CD14-positive monocyte (primary cell): ENCODE measurements at regions not wholly inside any gene's neighbourhood (a gene's known extent, or its start where the extent isn't known, plus 50 kb on each side); places are given as distances from the start of the nearest gene placed in this dataset.

Experiments
- DNase-seq, 3 donors: peaks; one replicate each; pipeline ENCODE4 v3.0.0-alpha.2; 2011 to 2022
- H2AFZ ChIP-seq: 2 replicates; pipeline ENCODE4 v1.6.0; 2012; ENCODE audit warnings: mild to moderate bottlenecking, low read depth, low read length, inconsistent platforms; ENCODE audit not compliant: insufficient read depth, poor library complexity, severe bottlenecking
- H3K27ac ChIP-seq, 2 donors: 1 replicate in 1 of 2; 2 replicates in 1 of 2; pipeline ENCODE4 v1.5.1; 2012 to 2013; ENCODE audit warnings: low read length in 2 of 2, control low read depth in 1 of 2, inconsistent platforms in 1 of 2, low read depth in 1 of 2, mild to moderate bottlenecking in 1 of 2
- H3K27me3 ChIP-seq, 2 donors: one replicate each; pipeline versions ENCODE4 v1.6.0 to v1.6.1; 2011 to 2013; ENCODE audit warnings: low read length in 2 of 2; ENCODE audit not compliant: control insufficient read depth in 2 of 2, insufficient read depth in 2 of 2
- H3K36me3 ChIP-seq, 2 donors: replicated peaks in 1 of 2; 1 replicate in 1 of 2; 2 replicates in 1 of 2; pipeline versions ENCODE4 v1.5.1 to v1.6.1; 2012 to 2013; ENCODE audit warnings: low read length in 2 of 2, control low read depth in 1 of 2, inconsistent platforms in 1 of 2, mild to moderate bottlenecking in 1 of 2; ENCODE audit not compliant: insufficient read depth in 2 of 2, control insufficient read depth in 1 of 2
- H3K4me1 ChIP-seq, 2 donors: 1 replicate in 1 of 2; 2 replicates in 1 of 2; pipeline versions ENCODE4 v1.5.1 to v1.6.1; 2012 to 2013; ENCODE audit warnings: low read length in 2 of 2, control low read depth in 1 of 2, inconsistent platforms in 1 of 2, mild to moderate bottlenecking in 1 of 2, moderate library complexity in 1 of 2; ENCODE audit not compliant: insufficient read depth in 2 of 2, control insufficient read depth in 1 of 2
- H3K4me2 ChIP-seq: replicated peaks from 2 replicates; pipeline ENCODE3; 2012; ENCODE audit warnings: low read length, moderate library complexity, mild to moderate bottlenecking; ENCODE audit not compliant: poor library complexity, severe bottlenecking; ENCODE audit errors: extremely low read depth
- H3K4me3 ChIP-seq, 3 experiments: fragments of 200-600 bp in 1 of 3; sonication (generic) in 1 of 3; replicated peaks in 1 of 3; 1 replicate in 2 of 3; 2 replicates in 1 of 3; pipeline ENCODE4 v1.5.1; 2011 to 2013; ENCODE audit warnings: low read length in 3 of 3, mild to moderate bottlenecking in 3 of 3, control low read depth in 2 of 3, low read depth in 2 of 3, inconsistent platforms in 1 of 3, moderate library complexity in 1 of 3
- H3K79me2 ChIP-seq: 2 replicates; pipeline ENCODE4 v1.6.0; 2012; ENCODE audit warnings: mild to moderate bottlenecking, control low read depth, inconsistent platforms, low read length, moderate library complexity; ENCODE audit not compliant: insufficient read depth
- H3K9ac ChIP-seq: 2 replicates; pipeline ENCODE4 v1.6.0; 2017; ENCODE audit warnings: low read length, mild to moderate bottlenecking; ENCODE audit not compliant: insufficient read depth, poor library complexity, severe bottlenecking
- H3K9me3 ChIP-seq, 2 donors: replicated peaks in 1 of 2; 1 replicate in 1 of 2; 2 replicates in 1 of 2; pipeline versions ENCODE4 v1.5.1 to v1.6.1; 2012 to 2013; ENCODE audit warnings: low read length in 2 of 2, control low read depth in 1 of 2; ENCODE audit not compliant: control insufficient read depth in 1 of 2, insufficient read depth in 1 of 2
- H4K20me1 ChIP-seq: 2 replicates; pipeline ENCODE4 v1.6.0; 2012; ENCODE audit warnings: mild to moderate bottlenecking, low read length, control low read depth, moderate library complexity; ENCODE audit not compliant: insufficient read depth
- H3K27ac Mint-ChIP-seq, 7 donors: one replicate each; pipeline ENCODE4 v1.8.0; 2020; ENCODE audit warnings: mild to moderate bottlenecking in 7 of 7, mixed read lengths in 7 of 7, moderate library complexity in 6 of 7, inconsistent platforms in 2 of 7
- H3K27me3 Mint-ChIP-seq, 3 donors: one replicate each; pipeline ENCODE4 v1.8.0; 2021 to 2022; ENCODE audit warnings: low read depth in 3 of 3, mild to moderate bottlenecking in 3 of 3, mixed read lengths in 3 of 3, moderate library complexity in 3 of 3, inconsistent platforms in 1 of 3
- H3K36me3 Mint-ChIP-seq, 2 donors: one replicate each; pipeline ENCODE4 v1.8.0; 2020; ENCODE audit warnings: mixed read lengths in 2 of 2, inconsistent platforms in 1 of 2, mild to moderate bottlenecking in 1 of 2
- H3K4me1 Mint-ChIP-seq: one replicate; pipeline ENCODE4 v1.8.0; 2020; ENCODE audit warnings: mild to moderate bottlenecking, mixed read lengths
- H3K4me3 Mint-ChIP-seq, 2 donors: one replicate each; pipeline ENCODE4 v1.8.0; 2020; ENCODE audit warnings: mild to moderate bottlenecking in 2 of 2, mixed read lengths in 2 of 2, moderate library complexity in 1 of 2
- H3K9me3 Mint-ChIP-seq, 7 donors: one replicate each; pipeline ENCODE4 v1.8.0; 2020 to 2022; ENCODE audit warnings: mixed read lengths in 7 of 7, mild to moderate bottlenecking in 6 of 7, moderate library complexity in 6 of 7, inconsistent platforms in 2 of 7
- CTCF ChIP-seq: fragments of 200-600 bp; IDR thresholded peaks from one replicate; pipeline ENCODE4 v1.8.0; 2022; ENCODE audit warnings: antibody characterized with exemption, mild to moderate bottlenecking
- WGBS: methylation state at CpG from one replicate; pipeline ENCODE4 v1.1.5; 2013; ENCODE audit warnings: missing lambda C conversion rate; ENCODE audit not compliant: insufficient coverage; 5-methylcytosine and 5-hydroxymethylcytosine counted together
- intact Hi-C, 2 donors: fragments of 100-400 bp; cut with micrococcal nuclease; formaldehyde crosslinking; loops; one replicate each; pipeline versions ENCODE4 v1.15.0 to v1.15.1; 2023

GRCh38 chr3:16723978-16724377 lies 118.8 kb upstream of the DAZL start:
- Histone ChIP-seq H3K4me2 (no peak overlapping the region), H3K27ac (no peak overlapping the region), H3K9ac (no peak overlapping the region), H2AFZ (no peak overlapping the region), H3K36me3 (no peaks in the 10 kb centered on the region), H3K4me1 (no peaks in the 10 kb centered on the region), H4K20me1 (no peaks in the 10 kb centered on the region), H3K79me2 (no peaks in the 10 kb centered on the region), H3K27me3 (no peaks in the 10 kb centered on the region), H3K9me3 (peaks cover 0 to 8% of the 10 kb centered on the region in 2 donors), H3K4me3 (no peak overlapping the region)
- no CpG with 5 or more reads among the region's 1 CpG for WGBS
- Mint-ChIP-seq H3K27me3 (no peaks in the 10 kb centered on the region), H3K36me3 (no peaks in the 10 kb centered on the region), H3K27ac (no peak overlapping the region), H3K4me1 (peaks cover 9% of the 10 kb centered on the region), H3K9me3 (peaks cover 2 to 27% (median 13%) of the 10 kb centered on the region in 7 donors), H3K4me3 (no peak overlapping the region)
- TF ChIP-seq CTCF, result no peak
- DNase-seq, result no peak
- intact Hi-C loops, result no loop called here

- Mint-ChIP-seq H3K4me3 (no peak overlapping the region), H3K36me3 (no peaks in the 10 kb centered on the region), H3K9me3 (peaks cover 2 to 30% (median 13%) of the 10 kb centered on the region in 7 donors), H3K27me3 (no peaks in the 10 kb centered on the region), H3K4me1 (peaks cover 9% of the 10 kb centered on the region), H3K27ac (no peak overlapping the region)
- no peaks in the 10 kb centered on the region for H3K36me3 ChIP-seq
- H4K20me1 ChIP-seq, result no peaks in the 10 kb centered on the region
- no CpG with 5 or more reads among the region's 3 CpGs for WGBS
- H3K9ac ChIP-seq, result no peak overlapping the region
- H3K9me3 ChIP-seq, result peaks cover 0 to 8% of the 10 kb centered on the region in 2 donors
- TF ChIP-seq CTCF, result no peak
- H3K4me2 ChIP-seq, result no peak overlapping the region
- no peak overlapping the region for H3K27ac ChIP-seq
- H3K27me3 ChIP-seq, result no peaks in the 10 kb centered on the region
- intact Hi-C loops, result no loop called here
- H2AFZ ChIP-seq, result no peak overlapping the region
- H3K4me3 ChIP-seq, result no peak overlapping the region
- no peaks in the 10 kb centered on the region for H3K79me2 ChIP-seq
- DNase-seq, result no peak
- no peaks in the 10 kb centered on the region for H3K4me1 ChIP-seq
These were observed 119.3 kb upstream of the DAZL start for GRCh38 chr3:16724487-16724886.
